ENCODE measurements at regions not wholly inside any gene's neighbourhood (a gene's known extent, or its start where the extent isn't known, plus 50 kb on each side); places are given as distances from the start of the nearest gene placed in this dataset.

DNA sequence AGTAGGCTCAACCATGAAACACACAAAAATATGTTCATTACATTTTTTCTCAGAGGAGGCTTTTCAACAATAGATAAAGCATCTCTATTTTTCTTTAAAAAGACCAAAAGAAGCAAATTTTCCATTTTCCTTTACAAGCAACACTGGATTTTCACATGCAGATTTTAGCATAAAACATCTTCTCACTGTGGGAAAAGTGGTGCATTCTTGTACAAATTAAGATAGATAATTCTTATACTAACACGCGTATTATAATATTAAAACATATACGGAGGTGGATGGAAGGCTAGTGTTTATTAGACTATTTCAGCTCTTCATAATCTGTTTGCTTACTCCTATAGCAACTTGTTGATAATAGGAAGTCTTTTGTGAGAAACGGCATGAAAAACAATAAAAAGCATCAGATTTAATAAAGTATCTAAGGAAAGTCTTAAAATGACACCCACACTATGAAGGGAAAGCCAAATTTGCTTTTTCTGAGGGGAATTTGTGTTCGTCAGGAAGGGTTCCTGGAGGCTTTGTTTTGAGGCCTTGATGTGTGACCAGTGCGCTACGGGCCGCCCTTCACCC lies 529.6 kb downstream of the SOX2 start:
- TF ChIP-seq, protein P1, sequence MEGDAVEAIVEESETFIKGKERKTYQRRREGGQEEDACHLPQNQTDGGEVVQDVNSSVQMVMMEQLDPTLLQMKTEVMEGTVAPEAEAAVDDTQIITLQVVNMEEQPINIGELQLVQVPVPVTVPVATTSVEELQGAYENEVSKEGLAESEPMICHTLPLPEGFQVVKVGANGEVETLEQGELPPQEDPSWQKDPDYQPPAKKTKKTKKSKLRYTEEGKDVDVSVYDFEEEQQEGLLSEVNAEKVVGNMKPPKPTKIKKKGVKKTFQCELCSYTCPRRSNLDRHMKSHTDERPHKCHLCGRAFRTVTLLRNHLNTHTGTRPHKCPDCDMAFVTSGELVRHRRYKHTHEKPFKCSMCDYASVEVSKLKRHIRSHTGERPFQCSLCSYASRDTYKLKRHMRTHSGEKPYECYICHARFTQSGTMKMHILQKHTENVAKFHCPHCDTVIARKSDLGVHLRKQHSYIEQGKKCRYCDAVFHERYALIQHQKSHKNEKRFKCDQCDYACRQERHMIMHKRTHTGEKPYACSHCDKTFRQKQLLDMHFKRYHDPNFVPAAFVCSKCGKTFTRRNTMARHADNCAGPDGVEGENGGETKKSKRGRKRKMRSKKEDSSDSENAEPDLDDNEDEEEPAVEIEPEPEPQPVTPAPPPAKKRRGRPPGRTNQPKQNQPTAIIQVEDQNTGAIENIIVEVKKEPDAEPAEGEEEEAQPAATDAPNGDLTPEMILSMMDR (IDR thresholded peaks at IDR 0.05) = no peak
- no peak for TF ChIP-seq POLR2A (IDR thresholded peaks at IDR 0.05)

Data from testis (tissue), 2 donors.